NCI-H510A (cell line): ENCODE measurements at regions not wholly inside any gene's neighbourhood (a gene's known extent, or its start where the extent isn't known, plus 50 kb on each side); places are given as distances from the start of the nearest gene placed in this dataset.
"Not testable (repeated sequence)": the region's sequence is repeated elsewhere in the genome, so short reads cannot be mapped to it uniquely, and the experiment has no call there.

Experiments used
- DNase-seq: peaks from one replicate; lab custom pipeline; 2025; lab: John Stamatoyannopoulos, UW

DNA sequence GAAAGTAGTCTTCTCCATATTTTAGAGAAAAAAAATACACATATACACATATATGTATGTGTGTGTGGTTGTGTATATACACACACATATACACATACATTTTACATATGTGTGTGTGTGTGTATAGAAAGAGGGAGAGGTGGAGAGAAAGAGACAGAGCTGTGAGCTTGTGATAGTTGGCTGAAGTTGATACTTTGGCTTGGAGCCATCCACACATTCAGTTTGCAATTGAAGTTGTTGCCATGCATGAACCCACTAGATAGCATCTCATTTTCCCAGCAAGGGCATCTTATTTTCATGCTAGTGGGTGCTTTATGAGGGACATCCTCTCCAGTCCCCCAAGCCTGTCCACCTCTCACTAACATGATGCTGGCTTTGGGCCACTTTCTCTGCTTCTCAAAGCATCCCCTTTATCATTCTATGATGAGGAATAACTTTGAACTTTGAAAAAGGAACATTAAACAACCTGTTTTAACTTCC, 228.6 kb downstream of the ZNF621 start:
- no peak for DNase-seq

DNA sequence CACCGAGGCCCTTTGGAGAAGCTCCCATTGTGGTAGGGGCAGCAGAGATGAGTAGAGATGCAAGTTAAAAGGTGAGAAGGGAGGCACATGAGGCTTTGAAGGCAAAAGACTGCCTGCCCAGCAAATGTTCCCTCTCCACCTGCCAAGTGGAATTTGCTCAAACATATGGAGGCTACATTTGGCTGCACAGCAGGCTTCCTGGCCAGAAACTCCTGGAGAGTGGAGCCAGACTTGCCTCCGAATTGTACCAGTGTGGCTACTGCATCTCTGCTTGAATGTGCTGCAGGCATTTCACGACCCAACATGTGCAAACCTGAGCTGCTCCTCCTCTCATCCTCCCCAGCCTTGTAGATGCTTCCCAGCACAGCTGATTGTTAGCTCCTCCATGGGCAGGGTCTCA, 229.2 kb downstream of the ZNF621 start:
- no peak for DNase-seq

DNA sequence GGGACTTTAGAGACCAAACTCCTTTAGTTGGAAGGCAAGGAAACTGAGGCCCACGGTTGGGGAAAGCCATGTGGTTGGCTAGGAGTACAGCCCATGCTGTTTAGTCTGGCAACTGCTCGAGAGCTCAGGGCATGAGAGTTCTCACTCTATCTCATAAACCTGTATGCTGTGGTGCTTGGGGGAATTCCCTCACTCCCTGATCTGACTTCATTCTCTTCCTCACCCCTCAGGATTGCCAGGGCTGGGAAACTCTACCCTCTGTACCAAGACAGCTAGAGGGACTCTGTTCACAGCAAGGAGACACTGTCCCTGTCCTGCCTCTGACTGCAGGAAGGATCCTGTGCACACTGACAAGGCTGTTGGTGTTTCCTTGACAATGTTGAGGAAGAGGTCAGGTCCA, 230.2 kb downstream of the ZNF621 start:
- DNase-seq: no peak

DNA sequence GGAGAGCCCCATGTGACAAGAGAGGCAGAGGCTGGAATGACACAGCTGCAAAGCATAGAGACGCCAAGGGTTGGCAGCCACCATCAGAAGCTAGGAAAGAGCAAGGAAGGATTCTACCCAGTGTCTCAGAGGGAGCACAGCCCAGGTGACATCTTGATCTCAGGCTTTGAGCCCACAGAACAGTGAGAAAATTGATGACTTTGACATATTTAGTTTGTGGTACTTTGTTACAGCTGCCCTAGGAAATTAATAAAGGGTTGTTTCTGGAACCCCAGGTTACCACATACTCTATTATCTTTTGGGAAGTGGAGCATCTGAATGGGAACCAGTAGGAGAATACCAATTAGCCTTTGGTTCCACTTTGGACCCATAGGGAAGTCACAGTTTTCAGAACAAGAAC, 231.7 kb downstream of the ZNF621 start:
- DNase-seq: no peak

DNA sequence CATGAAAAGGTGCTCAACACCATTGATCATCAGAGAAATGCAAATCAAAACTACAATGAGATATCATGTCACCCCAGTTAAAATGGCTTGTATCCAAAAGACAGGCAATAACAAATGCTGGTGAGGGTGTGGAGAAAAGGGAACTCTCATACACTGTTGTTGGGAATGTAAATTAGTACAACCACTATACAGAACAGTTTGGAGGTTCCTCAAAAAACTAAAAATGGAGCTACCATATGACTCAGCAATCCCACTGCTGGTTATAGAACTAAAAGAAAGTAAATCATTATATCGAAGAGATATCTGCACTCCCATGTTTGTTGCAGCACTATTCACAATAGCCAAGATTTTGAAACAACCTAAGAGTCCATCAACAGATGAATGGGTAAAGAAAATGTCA, 238.0 kb downstream of the ZNF621 start:
- not testable (repeated sequence) for DNase-seq

DNA sequence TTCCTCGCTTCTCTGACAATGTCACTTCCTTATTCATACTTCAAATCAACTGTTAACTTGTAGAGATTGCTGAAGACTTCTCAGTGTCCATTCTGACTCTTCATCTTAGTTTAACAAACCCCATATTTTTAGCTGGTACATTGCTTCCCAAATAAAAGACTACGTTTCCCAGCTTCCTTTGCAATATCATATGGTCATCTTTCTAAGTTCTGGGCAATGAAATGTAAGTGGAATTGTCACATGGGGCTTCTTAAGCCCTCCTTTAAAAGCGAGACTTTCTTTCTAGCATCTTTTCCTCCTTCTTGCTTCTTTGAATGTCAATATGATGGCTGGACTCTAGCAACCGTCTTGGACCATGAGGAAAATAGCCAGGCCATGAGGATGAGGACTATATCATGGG, 239.0 kb downstream of the ZNF621 start:
- no peak for DNase-seq

DNA sequence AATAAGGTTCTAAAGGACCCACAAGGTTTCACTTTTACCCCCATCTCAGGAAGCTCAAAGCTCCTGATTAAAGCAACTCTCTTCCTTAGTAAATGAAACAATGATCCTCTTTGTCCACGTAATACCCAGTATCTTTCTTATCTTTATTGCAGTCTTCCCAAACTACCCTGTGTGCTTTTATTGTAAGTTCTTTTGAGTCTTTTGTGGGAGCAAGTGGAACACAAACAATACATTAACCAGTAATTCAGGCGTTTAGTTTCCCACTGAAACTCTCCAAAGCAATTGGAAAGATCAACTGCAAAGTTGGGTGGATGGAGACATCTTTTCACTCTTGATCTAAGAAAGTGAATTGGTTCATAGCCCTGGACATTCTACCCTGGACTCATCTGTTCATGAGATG, 240.0 kb downstream of the ZNF621 start:
- DNase-seq: no peak

DNA sequence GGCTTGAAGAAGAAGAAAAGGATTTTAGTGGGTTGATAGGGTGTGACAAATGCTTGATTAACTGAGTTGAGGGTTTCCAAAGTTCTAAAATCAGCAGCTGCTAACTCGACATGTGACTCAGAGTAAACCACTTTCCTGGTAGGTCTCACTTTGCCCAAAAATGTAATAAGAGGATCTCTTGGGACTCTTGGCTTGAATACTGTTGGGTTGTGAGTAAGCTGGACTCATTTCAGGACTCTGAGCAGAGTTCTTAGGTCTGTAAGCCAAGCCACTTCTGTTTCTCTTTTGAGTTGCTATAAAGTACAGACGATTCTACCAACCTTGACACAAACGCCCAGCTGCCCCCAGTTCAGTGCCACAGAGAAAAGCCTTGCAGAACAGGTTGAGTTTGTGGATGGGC, 241.1 kb downstream of the ZNF621 start:
- DNase-seq: no peak

DNA sequence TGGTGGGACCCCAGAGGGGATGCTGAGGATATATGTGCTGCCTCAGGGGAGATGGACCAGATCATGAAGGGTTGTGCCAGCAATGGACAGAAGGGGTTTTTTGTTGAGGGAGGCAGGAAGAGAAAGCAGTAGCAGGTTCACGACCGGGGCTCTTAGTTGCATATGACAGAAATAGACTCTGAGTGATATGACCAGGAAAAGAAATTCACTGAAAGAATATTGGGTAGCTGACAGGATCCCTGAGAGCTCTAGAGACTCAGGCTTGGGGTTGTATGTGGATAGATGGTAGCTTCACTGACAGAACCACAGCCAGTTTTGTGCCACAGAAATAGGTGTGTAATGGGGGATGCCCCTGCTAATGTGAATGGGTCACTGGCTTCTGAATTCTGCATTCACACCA, 241.6 kb downstream of the ZNF621 start:
- DNase-seq: no peak

DNA sequence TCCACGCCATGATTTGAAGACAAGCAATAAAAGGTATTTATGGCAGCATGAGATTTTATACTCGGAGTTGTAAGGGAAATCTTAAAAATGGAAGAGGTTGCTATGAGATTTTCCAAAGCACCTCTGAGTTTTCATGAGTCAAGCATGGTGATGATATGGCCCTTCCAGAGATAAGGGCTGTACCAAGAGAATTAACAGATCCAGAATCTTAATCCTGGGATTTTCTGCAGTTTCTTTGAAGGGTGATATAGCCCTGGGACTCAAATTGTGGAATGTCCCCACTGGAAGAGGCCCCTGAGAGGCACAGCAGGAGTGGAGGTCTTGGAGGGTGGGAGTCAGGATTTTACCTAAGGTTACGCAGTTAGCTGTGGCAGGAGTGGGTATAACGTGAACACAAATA, 243.3 kb downstream of the ZNF621 start:
- DNase-seq: no peak

DNA sequence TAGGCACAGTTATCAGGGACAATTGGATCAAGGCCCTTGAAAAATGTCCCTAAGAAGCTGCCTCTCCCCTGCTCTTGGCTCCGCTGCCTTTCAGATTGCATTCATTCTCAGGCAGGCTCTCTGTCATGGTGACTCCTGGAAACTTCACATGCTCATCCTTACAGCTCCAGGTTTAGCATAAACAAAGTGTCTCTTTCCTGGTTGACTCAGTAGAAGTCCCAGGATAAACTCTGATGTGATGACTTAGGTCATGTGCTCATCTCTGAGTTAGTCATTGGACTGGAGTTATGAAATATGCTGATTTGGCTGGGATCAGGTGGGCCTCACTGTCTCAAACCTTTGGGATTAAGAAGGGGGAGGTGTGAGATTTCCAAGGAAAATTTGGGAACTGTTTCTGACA, 243.8 kb downstream of the ZNF621 start:
- DNase-seq: no peak

DNA sequence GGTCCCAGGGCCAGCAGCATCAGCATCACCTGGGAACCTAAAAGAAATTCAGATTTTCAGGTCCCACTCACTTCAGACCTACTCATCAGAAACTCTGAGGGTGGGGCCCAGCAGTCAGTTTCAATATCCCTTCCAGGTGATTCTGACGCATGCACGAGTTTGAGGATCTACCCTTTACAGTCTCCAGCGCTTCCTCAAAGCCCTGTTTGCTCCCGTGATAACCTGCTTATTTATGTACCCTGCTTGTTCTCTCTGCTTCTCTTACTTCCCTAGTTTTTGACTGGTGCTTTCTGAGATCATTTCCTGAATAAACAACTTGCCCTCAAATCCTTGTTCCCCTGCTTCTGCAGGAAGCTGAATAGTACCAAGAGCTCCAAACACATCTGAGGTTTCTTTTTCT, 245.3 kb downstream of the ZNF621 start:
- DNase-seq: no peak

DNA sequence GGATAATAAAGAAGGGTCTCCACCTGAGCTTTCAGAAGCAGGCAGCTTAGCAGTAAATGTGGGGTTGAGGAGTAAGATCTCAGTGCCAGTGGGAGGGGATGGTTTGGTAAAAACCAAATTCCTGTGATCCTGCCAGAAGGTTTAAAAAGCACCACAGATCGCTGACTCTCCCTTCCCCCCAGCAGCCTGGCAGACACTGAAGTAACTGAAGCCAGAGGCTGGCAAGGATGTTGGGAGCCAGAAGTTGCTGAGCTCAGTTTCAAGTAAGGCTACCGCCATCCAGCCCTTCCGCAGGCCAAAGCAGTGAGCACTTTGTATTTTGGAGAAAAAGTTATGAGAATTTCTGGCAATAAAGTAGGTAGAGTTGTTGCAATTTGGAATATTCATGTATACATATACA, 246.4 kb downstream of the ZNF621 start:
- no peak for DNase-seq

DNA sequence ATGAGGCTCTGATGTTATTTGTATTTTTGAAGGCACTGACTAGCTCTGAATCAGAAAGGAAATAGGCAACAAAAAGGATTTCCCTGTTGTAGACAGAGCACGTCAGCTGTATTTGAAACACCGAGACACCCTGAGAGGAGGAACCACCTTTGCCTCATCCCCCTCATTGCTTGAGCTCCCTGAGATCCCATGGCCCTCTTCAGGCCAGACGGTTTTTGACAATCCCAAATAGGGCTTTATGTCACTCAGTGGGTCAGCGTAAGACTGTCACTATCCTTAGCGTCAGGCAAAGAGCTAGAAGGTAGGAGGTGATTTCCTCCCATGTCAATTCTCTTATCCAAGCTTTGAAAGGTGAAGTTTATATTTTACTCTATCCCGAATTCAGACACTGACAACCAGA, 254.3 kb downstream of the ZNF621 start:
- no peak for DNase-seq

DNA sequence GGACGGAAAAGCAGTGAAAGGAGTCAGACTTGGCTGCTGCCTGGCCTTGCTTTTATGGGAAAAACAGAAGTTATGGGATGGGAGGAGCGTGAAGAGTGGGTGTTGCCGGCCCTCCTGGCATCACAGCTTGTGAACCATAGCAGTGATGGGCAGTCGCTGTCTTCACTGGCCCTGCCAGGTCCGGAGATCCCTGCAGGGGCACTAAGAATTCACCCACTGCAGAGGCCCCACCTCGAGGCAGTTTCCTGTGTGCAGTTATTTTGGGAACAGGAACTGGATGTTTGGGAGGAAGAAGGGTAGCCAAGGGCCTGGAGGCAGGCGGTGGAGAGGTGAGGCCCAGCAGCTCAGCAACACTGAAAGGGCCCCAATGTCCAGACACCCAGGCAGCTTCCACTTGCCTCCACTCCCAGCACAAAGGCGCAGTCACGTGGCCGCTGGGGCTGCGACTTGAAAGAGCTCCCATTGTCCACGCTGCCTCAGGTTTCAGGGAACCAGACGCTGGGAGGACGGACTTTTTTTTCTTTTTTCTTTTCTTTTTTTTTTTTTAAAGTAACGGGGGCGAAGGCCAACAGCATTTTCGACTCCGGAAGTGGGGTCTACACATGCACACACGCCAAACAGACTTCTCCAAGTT, 255.6 kb downstream of the ZNF621 start:
- peak; percentile 12 for DNase-seq

DNA sequence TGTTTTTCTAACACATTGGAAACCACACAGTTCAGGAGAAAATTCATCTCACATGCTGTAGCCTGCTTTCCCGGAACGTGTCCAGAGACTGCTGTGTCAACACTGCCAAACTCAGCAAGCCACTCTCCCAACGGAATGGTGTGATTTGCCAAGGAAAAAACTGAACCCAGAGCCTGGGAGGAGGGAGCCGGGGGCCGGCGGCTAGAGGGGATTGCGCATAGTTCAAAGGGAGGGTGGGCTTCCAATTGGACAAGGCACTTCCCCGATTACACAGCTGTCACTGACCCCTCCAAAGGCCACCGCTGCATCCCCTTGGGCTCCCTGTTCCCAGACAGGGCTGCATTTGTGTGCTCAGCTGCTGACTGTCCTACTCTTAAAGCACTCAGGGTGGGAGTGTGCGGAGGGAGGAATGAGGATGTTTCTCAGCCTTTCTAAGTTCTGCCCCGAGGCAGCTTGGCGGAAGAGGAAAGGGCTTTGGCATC, 256.2 kb downstream of the ZNF621 start:
- peak; percentile 5 for DNase-seq

DNA sequence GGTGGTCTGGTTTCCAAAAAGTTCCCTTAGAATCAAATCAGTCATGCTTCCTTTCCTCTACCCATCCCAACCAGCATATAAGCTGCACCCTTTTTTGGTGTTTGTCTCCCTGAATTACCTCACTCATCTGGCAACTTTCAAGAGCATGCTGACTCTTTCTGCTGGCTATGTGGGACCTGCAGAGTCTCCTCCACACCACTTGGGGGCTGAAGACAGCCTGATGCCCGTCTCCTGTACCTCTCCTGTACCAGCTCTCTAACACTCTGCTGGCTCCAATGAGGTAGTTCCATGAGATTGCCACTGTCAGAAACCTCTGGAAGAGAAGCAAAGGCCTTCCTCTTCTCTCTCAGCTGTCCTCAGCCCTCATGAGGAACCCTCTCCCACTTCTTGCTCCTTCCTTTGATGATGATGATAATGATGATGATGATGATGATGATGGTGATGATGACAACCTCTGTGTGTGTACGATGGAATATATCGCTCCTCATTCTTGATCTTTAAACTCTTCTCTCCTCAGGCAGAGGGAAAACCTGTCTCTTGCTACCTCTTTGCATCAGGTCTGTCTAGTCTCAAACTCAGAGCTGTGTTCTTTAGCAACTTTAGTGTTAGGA, 257.5 kb downstream of the ZNF621 start:
- no peak for DNase-seq

DNA sequence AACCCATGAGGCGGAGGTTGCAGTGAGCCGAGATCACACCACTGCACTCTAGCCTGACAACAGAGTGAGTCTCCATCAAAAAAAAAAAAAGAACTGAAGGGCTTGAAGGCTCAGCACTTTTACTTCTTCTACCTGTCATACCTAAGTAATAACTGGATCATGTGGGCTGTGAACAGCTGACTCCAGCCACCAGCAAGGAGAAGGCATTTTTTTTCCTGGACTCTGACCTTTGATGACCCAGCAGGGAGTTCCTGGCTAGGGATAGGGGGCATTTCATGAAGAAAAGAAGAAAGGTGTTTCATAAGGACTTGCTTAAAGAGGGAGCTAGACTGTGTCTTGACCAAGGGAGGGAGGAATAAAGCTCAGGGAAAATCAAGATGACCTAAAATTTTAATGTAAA, 266.0 kb downstream of the ZNF621 start:
- no peak for DNase-seq

DNA sequence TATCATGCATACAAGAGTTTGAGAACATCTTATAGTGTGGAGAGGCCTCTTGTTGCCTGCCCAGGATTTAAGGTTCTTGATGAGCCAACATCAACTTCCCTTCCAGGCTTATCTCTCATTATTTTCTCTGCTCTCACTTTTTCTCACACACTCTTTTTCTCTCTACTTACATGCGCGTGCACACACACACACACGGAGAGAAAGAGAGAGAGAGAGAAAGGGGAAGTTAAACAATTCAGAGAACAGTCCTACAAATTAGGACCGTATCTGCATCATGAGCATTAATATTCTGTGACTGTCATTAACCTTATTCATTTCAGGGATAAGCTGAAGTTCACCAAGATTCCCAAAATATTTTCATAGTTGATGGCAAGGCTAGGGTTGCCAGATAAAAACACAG, 269.0 kb downstream of the ZNF621 start:
- DNase-seq: no peak

DNA sequence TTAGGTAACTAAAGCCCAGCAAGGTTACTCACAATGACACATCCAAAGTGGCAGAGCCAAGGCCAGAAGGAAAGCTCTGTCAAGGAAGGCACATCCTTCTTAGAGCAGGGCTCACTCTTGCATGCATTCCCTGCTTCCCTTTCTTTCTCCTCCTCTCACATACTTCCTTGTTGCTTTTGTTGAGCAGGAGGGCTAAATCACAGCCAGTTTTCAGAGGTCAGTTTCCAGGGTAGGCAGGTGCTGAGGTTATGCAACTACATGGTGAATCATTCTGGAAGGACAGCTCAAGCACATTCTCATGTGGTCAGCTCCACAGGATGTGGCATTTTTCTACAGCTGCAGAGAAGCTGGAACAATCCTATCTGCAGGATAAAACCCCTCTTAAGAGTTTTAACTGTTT, 275.6 kb downstream of the ZNF621 start:
- no peak for DNase-seq

DNA sequence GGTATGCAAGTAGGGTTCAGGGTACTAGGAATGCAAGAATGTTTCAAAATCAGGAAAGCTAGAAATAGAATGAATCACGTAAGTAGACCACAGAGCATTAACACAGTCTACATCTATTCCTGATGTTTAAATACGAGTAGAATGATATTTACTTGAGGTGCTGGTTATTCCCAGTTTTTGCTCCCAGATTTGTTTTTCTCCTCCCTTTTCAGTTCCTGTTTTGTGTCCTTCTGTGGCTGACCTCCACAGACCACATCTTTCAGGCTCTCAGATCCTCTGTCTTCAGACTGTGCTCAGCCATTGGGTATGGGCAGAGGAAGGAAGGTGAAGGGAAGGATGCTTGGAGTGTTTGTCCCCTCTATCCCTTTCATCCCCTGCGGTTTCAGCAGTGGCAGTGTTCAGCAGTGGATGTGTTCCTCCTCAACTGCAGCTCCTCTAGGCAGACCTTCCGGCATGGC, 276.6 kb downstream of the ZNF621 start:
- DNase-seq: no peak

DNA sequence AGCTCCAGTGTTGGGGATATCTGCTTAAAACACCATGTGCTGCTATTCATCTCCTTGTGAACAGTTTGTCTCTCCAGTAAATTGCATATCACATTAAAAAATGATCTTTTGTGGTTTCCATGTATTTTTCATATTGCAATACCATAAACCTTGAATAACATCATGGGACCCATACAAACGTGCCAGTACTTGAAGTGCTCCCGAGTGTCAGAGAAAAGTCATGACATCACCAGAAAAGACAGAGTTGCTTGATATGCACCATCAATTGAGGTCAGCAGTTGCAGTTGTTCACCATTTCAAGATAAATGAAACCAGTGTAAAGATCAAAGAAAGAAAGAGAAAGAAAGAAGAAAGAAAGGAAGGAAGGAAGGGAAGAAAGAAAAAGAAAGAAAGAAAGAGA, 278.6 kb downstream of the ZNF621 start:
- no peak for DNase-seq

DNA sequence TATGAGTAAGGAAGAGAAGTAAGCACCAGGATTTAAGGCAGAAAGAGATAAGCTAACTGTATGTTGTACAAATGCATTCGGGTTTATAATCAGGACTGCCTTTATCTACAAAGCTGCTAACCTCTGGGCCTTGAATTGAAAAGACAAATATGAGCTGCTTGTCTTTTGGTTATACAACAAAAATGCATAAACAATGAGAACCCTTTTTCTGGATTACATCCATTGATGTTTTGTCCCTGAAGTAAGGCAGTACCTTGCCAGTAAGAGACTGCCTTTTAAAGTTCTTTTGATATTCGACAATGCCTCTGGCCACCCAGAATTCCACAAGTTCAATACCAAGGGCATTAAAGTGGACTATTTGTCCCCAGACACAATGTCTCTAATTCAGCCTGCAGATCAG, 280.7 kb downstream of the ZNF621 start:
- DNase-seq: no peak

DNA sequence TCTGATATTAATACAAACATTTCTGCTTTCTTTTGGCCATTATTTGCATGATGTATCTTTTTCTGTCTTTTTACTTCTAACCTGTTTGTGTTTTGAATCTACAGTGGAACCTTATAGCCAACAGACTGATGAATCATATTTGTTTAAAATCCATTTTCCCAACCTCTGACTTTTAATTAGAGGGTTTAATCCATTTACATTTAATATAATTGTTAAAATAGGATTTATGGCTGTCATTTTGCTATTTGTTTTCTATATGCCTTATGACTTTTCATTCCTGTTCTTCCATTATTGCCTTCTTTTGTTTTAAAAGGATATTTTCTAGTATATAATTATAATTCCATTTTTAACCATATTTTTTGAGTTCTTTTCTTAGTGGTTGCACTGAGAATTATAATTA, 286.1 kb downstream of the ZNF621 start:
- no peak for DNase-seq
